ENCODE measurements at regions not wholly inside any gene's neighbourhood (a gene's known extent, or its start where the extent isn't known, plus 50 kb on each side); places are given as distances from the start of the nearest gene placed in this dataset.

- DNase-seq (ENCODE audit: low read depth in 2 of 2) = no peak
Measured at GRCh38 chr7:70907259-70908247, 224.4 kb upstream of the GALNT17 start.

- no peak for DNase-seq (ENCODE audit: low read depth in 2 of 2)
Measured at GRCh38 chr7:70913924-70914323, 218.0 kb upstream of the GALNT17 start.

GRCh38 chr7:70915067-70915466 lies 216.9 kb upstream of the GALNT17 start:
- DNase-seq (ENCODE audit: low read depth in 2 of 2) = no peak

GRCh38 chr7:70919481-70920073 lies 212.4 kb upstream of the GALNT17 start:
- DNase-seq (ENCODE audit: low read depth in 2 of 2) = no peak

GRCh38 chr7:70920876-70921275 lies 211.1 kb upstream of the GALNT17 start:
- DNase-seq (ENCODE audit: low read depth in 2 of 2) = no peak

GRCh38 chr7:70923181-70923845 lies 208.6 kb upstream of the GALNT17 start:
- DNase-seq (ENCODE audit: low read depth in 2 of 2) = no peak

GRCh38 chr7:70925411-70926115 lies 206.4 kb upstream of the GALNT17 start:
- DNase-seq (ENCODE audit: low read depth in 2 of 2) = no peak

GRCh38 chr7:70926666-70927065 lies 205.3 kb upstream of the GALNT17 start:
- DNase-seq (ENCODE audit: low read depth in 2 of 2) = no peak

- DNase-seq (ENCODE audit: low read depth in 2 of 2) = no peak
Measured at GRCh38 chr7:70935311-70935710, 196.6 kb upstream of the GALNT17 start.

- no peak for DNase-seq (ENCODE audit: low read depth in 2 of 2)
Measured at GRCh38 chr7:70935854-70936253, 196.1 kb upstream of the GALNT17 start.

GRCh38 chr7:70937424-70937823 lies 194.5 kb upstream of the GALNT17 start:
- DNase-seq (ENCODE audit: low read depth in 2 of 2) = no peak

- no peak for DNase-seq (ENCODE audit: low read depth in 2 of 2)
Measured at GRCh38 chr7:70940597-70940996, 191.3 kb upstream of the GALNT17 start.

- no peak for DNase-seq (ENCODE audit: low read depth in 2 of 2)
Measured at GRCh38 chr7:70942791-70943190, 189.2 kb upstream of the GALNT17 start.

- DNase-seq (ENCODE audit: low read depth in 2 of 2) = no peak
Measured at GRCh38 chr7:70944516-70944915, 187.4 kb upstream of the GALNT17 start.

GRCh38 chr7:70947181-70947580 lies 184.8 kb upstream of the GALNT17 start:
- no peak for DNase-seq (ENCODE audit: low read depth in 2 of 2)

GRCh38 chr7:70949862-70950261 lies 182.1 kb upstream of the GALNT17 start:
- no peak for DNase-seq (ENCODE audit: low read depth in 2 of 2)

GRCh38 chr7:70951271-70951962 lies 180.5 kb upstream of the GALNT17 start:
- DNase-seq (ENCODE audit: low read depth in 2 of 2) = no peak

GRCh38 chr7:70952311-70952710 lies 179.6 kb upstream of the GALNT17 start:
- no peak for DNase-seq (ENCODE audit: low read depth in 2 of 2)

- DNase-seq (ENCODE audit: low read depth in 2 of 2) = no peak
Measured at GRCh38 chr7:70953331-70953741, 178.6 kb upstream of the GALNT17 start.

GRCh38 chr7:70953796-70954195 lies 178.1 kb upstream of the GALNT17 start:
- no peak for DNase-seq (ENCODE audit: low read depth in 2 of 2)

GRCh38 chr7:70972693-70973092 lies 159.3 kb upstream of the GALNT17 start:
- DNase-seq (ENCODE audit: low read depth in 2 of 2) = no peak
